ENCODE measurements at regions not wholly inside any gene's neighbourhood (a gene's known extent, or its start where the extent isn't known, plus 50 kb on each side); places are given as distances from the start of the nearest gene placed in this dataset.

DNA sequence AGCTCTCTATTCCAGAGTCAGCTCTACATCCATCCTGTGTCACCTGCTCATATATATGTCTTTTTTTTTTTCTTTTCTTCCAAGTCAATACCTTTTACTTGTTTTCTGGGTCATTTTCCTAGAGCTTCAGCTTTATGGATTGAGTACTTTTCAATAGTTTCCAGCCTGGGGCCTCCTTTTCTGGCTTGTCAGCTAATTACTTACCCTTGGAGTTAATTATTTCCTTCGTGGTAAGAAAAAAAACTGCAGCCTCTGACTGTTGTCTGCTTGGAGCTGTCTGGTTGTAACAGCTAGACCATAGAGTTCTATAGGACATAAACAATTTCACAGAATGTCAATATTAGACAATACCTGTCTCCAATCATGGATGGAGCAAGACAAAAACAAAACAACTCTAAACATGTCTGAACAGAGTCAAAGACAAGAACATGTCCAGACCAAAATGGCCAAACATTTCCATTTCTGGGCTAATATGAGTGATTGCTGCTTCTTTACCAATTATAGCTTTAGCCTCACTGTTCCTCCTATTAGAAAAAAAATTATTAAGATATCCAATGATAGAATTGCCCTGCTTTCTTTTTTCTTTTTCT is 643.1 kb downstream of the SLC4A3 start:
- Mint-ChIP-seq H3K4me1 (no peaks in the 10 kb centered on the region), H3K36me3 (no peaks in the 10 kb centered on the region), H3K27me3 (no peaks in the 10 kb centered on the region)

DNA sequence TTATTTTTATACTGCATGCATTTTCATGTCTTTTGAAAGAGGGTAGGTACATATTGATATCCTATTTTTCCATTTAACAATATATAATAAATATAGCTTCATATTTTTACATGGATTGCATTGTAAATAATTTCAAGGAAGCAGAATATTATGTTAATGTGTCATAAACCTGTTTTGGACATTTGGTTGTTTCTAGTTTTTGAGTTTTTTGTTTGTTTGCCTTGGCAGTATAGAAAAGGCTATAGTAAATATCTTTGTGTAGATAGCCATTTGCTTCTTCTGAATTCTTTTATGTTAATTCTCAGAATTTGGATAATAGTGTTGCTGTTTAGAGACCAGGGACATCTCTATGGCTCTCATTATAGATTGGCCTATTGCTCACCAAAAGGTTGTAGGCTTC is 645.2 kb downstream of the SLC4A3 start:
- no peaks in the 10 kb centered on the region for H3K27me3 Mint-ChIP-seq
- no peak overlapping the region for H3K27ac Mint-ChIP-seq
- no peak overlapping the region for H3K4me3 Mint-ChIP-seq
- no peaks in the 10 kb centered on the region for H3K9me3 Mint-ChIP-seq
- no peaks in the 10 kb centered on the region for H3K4me1 Mint-ChIP-seq
- H3K36me3 Mint-ChIP-seq, result no peaks in the 10 kb centered on the region

More for the DNA sequence above, 643.1 kb downstream of the SLC4A3 start:
- Mint-ChIP-seq H3K27ac (no peak overlapping the region), H3K4me3 (no peak overlapping the region), H3K9me3 (no peaks in the 10 kb centered on the region)

DNA sequence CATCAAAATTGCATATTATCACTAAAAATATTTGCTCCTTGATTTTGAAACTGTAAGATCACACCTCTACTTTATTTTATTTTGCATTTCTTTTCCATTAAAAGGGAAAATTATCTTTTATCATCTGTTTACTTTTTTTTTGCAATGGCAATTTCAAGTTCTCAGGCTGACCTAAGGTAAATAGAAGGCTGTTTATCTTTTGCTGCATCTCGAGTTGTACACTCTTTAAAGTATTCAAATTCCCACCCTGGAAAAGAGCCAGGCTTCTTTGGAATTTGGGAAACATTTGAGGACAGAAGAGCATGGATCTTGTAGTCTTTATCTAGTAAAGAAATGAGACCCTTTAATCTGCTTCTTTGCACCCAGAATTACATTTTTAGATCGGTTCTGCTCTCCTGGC is 645.7 kb downstream of the SLC4A3 start:
- Mint-ChIP-seq H3K27me3 (no peaks in the 10 kb centered on the region), H3K4me3 (no peak overlapping the region), H3K9me3 (no peaks in the 10 kb centered on the region), H3K4me1 (no peaks in the 10 kb centered on the region), H3K27ac (no peak overlapping the region), H3K36me3 (no peaks in the 10 kb centered on the region)

DNA sequence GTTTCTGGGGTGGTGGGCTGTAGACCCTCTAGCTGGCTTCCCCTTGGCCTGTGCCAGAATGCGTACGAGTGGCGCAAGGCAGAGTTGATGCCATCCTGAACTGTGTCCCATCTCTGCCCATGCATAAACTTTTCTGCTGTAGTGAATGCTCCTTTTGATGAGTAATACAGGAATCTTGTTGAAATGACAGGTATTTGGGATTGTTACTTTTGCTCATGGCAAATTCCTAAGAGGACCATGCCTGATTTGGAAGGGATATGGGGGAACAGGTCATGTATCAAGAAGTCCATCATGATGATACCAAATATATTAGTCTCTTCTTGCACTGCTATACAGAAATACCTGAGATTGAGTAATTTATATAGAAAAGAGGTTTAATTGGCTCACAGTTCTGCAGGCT is 648.0 kb downstream of the SLC4A3 start:
- H3K27ac Mint-ChIP-seq, result no peak overlapping the region
- H3K27me3 Mint-ChIP-seq, result peaks cover 3% of the 10 kb centered on the region
- no peaks in the 10 kb centered on the region for H3K4me1 Mint-ChIP-seq
- H3K36me3 Mint-ChIP-seq, result no peaks in the 10 kb centered on the region
- peaks cover 5% of the 10 kb centered on the region for H3K9me3 Mint-ChIP-seq
- H3K4me3 Mint-ChIP-seq, result no peak overlapping the region

DNA sequence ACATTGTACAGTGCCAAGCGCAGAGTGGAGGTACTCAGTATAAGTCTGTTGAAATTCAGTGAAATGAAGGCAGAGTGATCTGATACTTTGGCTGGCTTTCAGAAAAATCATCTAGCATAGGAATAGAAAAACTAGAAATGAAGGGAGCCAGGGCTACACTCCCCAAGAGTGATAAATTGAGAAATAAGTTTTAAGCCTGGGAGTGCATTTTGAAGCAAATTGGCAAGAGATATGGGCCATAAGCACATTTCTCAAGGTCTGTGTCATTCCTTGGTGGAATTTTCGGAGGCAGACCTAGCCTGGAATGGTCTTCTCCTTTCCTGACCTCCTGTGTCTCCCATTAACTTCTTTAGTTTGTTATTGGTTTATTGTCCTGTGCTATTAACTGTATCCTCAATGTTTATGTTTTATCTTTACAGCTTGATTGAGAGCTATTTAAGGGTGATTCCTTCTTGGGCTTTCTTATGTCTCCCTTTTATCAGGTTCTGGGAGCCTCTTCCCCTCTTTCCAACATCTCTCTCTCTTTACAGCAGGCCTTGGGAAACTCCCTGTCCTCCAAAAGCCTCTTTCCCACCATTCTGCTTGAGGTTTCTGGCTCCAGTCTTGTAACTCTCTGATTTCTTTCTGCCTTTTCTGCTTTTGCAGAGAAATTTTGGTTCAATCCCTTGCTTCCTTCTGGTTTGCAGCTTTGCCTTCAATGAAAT is 649.5 kb downstream of the SLC4A3 start:
- Mint-ChIP-seq H3K4me1 (no peaks in the 10 kb centered on the region), H3K4me3 (no peak overlapping the region), H3K27me3 (peaks cover 3% of the 10 kb centered on the region), H3K36me3 (no peaks in the 10 kb centered on the region), H3K9me3 (peaks cover 5% of the 10 kb centered on the region), H3K27ac (no peak overlapping the region)

DNA sequence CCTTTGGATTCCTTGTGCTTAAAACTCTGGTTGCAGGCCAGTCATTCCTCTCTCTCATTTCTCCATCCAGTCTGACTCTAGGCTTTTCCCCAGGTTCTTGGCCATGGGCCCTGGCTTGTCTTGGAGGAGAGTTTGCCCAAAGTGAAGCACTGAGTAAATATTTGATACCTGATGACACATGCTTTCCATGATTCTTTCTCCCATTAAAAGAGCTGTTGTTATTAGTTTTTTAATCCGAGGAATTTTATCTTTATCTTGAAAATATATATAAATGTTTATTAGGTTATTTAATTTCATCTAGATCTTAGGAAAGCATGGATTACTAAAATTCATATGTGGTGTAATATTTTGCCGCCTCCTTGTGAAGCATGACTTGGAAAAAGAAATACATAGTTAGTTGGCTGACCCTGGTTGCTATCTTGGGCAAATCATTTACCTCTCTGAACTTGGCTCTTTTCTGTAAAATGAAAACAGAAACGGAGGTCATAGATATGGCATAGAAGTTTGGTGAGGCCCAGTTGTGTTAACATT is 650.1 kb downstream of the SLC4A3 start:
- Mint-ChIP-seq H3K4me1 (no peaks in the 10 kb centered on the region), H3K9me3 (peaks cover 5% of the 10 kb centered on the region), H3K36me3 (no peaks in the 10 kb centered on the region), H3K27ac (no peak overlapping the region), H3K4me3 (no peak overlapping the region), H3K27me3 (peaks cover 3% of the 10 kb centered on the region)

DNA sequence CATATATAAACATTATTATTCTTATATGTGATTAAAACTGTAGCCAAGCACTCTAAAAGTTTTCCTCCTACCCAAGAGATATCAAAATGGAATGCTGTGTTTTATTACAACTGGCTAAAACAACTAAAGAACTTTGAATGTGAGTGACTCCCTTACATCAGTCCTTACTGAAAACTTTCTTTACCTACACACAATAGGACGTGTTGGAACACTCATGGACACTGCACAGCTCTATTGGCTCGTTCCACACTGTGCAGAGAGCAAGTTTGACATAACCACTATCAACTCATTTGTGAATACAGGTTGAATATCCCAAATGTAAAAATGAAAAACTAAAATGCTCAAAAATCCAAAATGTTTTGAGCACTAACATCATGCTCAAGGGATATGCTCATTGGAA is 650.6 kb downstream of the SLC4A3 start:
- no peak overlapping the region for H3K4me3 Mint-ChIP-seq
- no peak overlapping the region for H3K27ac Mint-ChIP-seq
- no peaks in the 10 kb centered on the region for H3K4me1 Mint-ChIP-seq
- peaks cover 3% of the 10 kb centered on the region for H3K27me3 Mint-ChIP-seq
- no peaks in the 10 kb centered on the region for H3K36me3 Mint-ChIP-seq
- H3K9me3 Mint-ChIP-seq, result peaks cover 5% of the 10 kb centered on the region

DNA sequence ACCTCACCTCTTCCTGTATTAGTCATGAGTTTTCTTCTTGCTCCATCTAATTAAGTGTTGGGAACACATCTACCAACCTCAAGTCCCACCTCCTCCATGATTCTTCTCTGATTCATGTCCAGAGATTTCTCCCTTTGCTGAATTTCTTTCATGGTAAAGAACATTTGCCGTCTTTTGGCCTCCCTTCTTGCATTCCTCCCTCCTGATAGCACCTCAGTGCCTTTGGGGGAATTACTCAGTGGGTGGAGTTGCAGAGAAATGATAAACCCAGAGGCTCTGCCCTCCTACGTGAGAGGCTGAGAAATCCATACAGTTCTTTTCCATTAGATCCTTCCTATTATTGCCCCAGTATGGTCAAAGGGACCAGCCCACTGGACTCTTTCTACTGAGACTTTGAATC is 651.9 kb downstream of the SLC4A3 start:
- H3K36me3 Mint-ChIP-seq, result no peaks in the 10 kb centered on the region
- H3K4me3 Mint-ChIP-seq, result no peak overlapping the region
- H3K27me3 Mint-ChIP-seq, result peaks cover 3% of the 10 kb centered on the region
- H3K9me3 Mint-ChIP-seq, result peaks cover 5% of the 10 kb centered on the region
- no peak overlapping the region for H3K27ac Mint-ChIP-seq
- H3K4me1 Mint-ChIP-seq, result no peaks in the 10 kb centered on the region

DNA sequence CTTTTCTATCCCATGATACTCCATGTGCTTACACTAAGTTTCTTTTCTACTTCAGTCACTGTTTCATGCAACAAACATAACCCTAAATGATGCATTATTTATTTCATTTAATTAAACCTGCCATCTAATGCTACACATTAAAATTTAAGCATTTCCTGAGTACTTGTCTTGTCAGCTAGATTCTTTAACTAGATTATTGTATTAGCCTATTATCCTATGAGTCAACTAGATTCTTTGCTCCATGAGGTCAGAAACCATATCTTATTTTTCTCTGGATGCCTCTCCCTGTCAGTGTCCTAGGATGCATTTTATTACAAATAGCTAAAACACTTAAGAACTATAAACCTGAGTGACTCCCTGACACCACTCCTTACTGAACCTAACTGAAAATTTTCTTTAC is 652.4 kb downstream of the SLC4A3 start:
- peaks cover 3% of the 10 kb centered on the region for H3K27me3 Mint-ChIP-seq
- H3K27ac Mint-ChIP-seq, result no peak overlapping the region
- no peaks in the 10 kb centered on the region for H3K36me3 Mint-ChIP-seq
- H3K4me3 Mint-ChIP-seq, result no peak overlapping the region
- H3K9me3 Mint-ChIP-seq, result peaks cover 5% of the 10 kb centered on the region
- H3K4me1 Mint-ChIP-seq, result no peaks in the 10 kb centered on the region

DNA sequence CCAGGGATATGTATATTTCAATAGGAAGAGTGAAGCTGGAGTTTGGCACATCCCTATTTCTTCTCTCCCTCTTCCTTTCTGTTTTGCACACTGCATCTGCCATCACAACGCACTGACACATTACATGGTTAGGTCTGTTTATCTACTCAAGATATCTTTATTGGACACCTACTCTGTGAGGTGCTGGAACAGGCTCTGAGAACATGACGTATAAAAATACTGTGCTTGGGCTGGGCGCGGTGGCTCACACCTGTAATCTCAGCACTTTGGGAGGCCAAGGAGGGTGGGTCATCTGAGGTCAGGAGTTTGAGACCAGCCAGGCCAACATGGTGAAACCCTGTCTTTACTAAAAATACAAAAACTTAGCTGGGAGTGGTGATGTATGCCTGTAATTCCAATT is 653.3 kb downstream of the SLC4A3 start:
- Mint-ChIP-seq H3K4me3 (no peak overlapping the region), H3K36me3 (no peaks in the 10 kb centered on the region), H3K27me3 (peaks cover 3% of the 10 kb centered on the region), H3K27ac (no peak overlapping the region), H3K4me1 (no peaks in the 10 kb centered on the region), H3K9me3 (peaks cover 5% of the 10 kb centered on the region)

DNA sequence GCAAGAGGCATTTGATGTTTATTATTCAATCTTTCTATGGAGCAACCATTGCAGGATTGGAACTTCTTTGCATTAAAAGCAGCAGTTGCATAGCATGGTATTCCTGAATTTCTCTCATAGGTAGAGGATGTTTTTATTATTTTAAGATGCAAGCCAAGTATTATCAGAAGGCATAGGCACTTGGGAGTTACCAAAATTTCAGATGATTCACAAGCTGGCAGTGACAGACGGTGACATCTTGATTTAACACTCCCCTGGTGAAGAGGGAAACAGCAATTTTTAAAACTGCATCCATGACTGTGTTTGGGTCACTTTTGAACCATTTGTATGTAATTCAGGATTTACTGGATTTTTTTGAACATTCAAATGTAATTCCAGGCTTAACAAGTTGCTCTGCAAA is 654.3 kb downstream of the SLC4A3 start:
- Mint-ChIP-seq H3K9me3 (peaks cover 5% of the 10 kb centered on the region), H3K4me1 (no peaks in the 10 kb centered on the region), H3K27me3 (peaks cover 3% of the 10 kb centered on the region), H3K27ac (no peak overlapping the region), H3K4me3 (no peak overlapping the region), H3K36me3 (no peaks in the 10 kb centered on the region)

DNA sequence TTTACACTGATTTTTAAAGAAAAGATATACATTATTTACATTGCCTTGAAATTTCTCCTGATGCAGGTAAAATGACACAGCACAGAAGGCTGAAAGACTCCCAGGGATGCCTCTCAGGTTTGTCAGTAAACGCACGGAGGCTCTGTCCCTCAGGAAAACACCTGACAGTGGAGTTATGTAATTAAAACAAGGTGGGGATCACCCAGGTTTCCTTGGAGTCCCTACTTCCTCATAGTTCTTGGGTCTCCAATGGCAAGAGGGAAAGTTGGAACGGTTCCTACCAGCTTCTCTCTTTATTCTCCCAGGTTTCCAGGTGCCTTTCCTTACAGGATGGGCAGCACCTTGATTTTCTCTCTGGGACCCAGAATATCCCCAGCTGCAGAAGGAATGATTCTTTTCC is 654.8 kb downstream of the SLC4A3 start:
- H3K4me3 Mint-ChIP-seq, result no peak overlapping the region
- peaks cover 3% of the 10 kb centered on the region for H3K27me3 Mint-ChIP-seq
- no peak overlapping the region for H3K27ac Mint-ChIP-seq
- no peaks in the 10 kb centered on the region for H3K4me1 Mint-ChIP-seq
- H3K9me3 Mint-ChIP-seq, result peaks cover 5% of the 10 kb centered on the region
- no peaks in the 10 kb centered on the region for H3K36me3 Mint-ChIP-seq

DNA sequence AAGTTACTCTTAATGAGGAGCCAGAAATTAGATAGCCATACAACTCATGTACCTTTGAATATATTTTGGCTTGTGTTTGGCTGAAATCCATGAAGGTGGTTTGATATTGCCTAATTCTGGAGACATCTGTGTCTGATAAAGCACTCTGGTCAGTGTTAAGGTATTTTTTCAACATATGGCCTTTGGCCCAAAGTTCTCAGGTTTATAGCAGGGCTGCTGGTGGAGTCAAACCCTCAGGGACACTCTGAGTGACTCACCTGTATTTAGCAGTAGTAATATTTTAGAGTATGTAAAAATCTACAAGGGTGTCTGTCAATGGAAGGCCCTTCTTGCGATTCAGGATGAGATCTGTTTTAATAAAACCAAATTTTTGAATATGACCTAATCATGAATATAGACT is 666.5 kb downstream of the SLC4A3 start:
- Mint-ChIP-seq H3K27ac (no peak overlapping the region), H3K36me3 (no peaks in the 10 kb centered on the region), H3K4me1 (no peaks in the 10 kb centered on the region), H3K4me3 (no peak overlapping the region), H3K27me3 (no peaks in the 10 kb centered on the region), H3K9me3 (no peaks in the 10 kb centered on the region)

DNA sequence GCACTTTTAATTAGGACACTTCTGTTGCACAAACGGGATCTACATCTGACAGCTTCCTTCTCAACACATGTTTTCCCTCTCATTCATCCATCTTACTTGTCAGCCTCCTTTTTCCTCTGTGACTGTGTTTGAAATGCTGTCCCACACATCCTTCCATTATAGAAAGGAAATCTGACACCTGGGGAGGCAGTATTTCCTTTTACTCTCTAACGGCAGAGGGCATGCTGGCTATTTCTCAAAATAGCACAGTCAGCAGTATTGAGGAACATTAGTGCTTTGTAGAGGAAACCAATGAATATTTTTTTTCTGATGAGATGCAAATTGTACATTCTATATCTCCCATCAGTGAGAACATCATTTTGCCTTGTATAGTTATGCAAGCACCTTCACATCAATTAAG is 668.7 kb downstream of the SLC4A3 start:
- Mint-ChIP-seq H3K27ac (no peak overlapping the region), H3K27me3 (no peaks in the 10 kb centered on the region), H3K9me3 (no peaks in the 10 kb centered on the region), H3K4me1 (no peaks in the 10 kb centered on the region), H3K4me3 (no peak overlapping the region), H3K36me3 (no peaks in the 10 kb centered on the region)

DNA sequence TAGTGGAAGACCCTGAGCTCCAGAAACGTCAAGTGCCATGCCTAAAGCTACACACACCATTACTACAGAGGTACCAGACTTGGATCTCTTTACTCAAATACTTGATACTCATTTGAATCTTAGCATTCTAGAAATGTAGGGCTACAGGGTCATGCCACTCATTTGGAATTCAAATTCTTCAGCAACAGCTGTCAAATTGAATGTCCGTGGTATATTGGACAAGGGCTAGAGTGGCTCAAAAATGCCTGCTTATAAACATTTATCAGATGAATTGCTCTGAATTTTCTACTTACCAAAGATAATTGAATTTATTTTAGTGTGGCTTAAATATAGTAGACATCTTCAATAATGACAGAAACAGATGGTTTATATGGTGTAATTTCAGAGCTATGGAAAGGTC is 669.7 kb downstream of the SLC4A3 start:
- Mint-ChIP-seq H3K27ac (no peak overlapping the region), H3K36me3 (no peaks in the 10 kb centered on the region), H3K4me1 (no peaks in the 10 kb centered on the region), H3K27me3 (no peaks in the 10 kb centered on the region), H3K4me3 (no peak overlapping the region), H3K9me3 (no peaks in the 10 kb centered on the region)

DNA sequence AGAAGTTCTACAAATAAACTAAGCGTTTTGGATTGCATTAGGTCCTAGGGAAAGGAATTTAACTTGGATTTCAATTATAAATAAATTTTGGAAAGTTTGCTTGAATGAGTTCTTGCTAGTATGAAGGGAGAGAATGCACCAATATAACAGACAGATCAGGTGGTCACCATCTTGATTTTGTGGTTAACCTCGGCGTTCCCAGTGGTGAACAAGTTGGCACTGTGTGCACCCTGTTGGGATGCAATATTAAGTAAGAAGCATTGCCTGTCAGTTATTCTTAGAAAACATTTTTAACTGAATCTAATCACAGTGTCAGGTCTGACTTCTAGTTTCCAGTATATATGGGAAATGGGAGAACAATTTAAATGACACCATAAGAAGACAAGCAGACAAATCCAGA is 673.4 kb downstream of the SLC4A3 start:
- Mint-ChIP-seq H3K27me3 (no peaks in the 10 kb centered on the region), H3K9me3 (no peaks in the 10 kb centered on the region), H3K4me1 (no peaks in the 10 kb centered on the region), H3K27ac (no peak overlapping the region), H3K4me3 (no peak overlapping the region), H3K36me3 (no peaks in the 10 kb centered on the region)

DNA sequence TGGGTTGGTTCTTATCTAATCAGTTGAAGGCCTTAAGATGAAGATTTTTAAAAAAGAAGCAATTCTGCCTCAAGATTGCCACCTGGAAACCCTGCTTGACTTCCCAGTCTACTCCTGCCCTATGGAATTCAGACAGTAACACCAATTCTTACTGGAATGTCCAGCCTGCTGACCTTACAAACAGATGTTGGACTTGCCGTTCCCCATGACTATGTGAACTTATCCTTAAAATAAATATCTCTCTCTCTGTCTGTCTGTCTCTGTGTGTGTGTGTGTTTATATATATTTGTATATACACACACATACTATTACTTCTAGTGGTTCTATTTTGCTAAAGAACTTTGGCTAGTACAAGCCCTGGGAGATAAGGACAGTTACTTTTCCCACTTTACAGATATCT is 675.3 kb downstream of the SLC4A3 start:
- Mint-ChIP-seq H3K4me1 (no peaks in the 10 kb centered on the region), H3K27ac (no peak overlapping the region), H3K36me3 (no peaks in the 10 kb centered on the region), H3K4me3 (no peak overlapping the region), H3K9me3 (no peaks in the 10 kb centered on the region), H3K27me3 (no peaks in the 10 kb centered on the region)
